ENCODE measurements at regions not wholly inside any gene's neighbourhood (a gene's known extent, or its start where the extent isn't known, plus 50 kb on each side); places are given as distances from the start of the nearest gene placed in this dataset.

DNA sequence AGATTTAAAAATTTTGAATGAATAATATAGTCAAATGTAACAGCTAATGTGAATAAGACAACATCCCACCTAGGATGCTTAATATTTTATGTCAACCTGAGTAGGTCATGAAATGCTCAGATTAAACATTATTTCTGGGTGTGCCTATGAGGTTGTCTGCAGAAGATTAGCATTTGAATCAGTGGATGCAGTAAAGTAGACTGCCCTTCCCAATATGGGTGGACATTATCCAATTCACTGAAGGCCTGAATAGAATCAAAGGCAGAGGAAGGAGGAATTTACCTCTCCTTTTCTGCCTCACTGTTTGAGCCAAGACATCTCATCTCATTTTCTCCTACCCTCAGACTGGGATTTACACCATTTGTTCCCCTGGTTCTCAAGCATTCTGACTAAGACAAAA is 1582.3 kb downstream of the EFNA5 start:
- no peak for TF ChIP-seq EZH2 (IDR thresholded peaks at IDR 0.05; ENCODE audit: low read length)
- TF ChIP-seq, protein P1, sequence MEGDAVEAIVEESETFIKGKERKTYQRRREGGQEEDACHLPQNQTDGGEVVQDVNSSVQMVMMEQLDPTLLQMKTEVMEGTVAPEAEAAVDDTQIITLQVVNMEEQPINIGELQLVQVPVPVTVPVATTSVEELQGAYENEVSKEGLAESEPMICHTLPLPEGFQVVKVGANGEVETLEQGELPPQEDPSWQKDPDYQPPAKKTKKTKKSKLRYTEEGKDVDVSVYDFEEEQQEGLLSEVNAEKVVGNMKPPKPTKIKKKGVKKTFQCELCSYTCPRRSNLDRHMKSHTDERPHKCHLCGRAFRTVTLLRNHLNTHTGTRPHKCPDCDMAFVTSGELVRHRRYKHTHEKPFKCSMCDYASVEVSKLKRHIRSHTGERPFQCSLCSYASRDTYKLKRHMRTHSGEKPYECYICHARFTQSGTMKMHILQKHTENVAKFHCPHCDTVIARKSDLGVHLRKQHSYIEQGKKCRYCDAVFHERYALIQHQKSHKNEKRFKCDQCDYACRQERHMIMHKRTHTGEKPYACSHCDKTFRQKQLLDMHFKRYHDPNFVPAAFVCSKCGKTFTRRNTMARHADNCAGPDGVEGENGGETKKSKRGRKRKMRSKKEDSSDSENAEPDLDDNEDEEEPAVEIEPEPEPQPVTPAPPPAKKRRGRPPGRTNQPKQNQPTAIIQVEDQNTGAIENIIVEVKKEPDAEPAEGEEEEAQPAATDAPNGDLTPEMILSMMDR (optimal IDR thresholded peaks at IDR 0.05 in 1 of 3, IDR thresholded peaks at IDR 0.05 in 1 of 3, conservative IDR thresholded peaks at IDR 0.05 in 1 of 3; ENCODE audit: extremely low read depth in 1 of 3, insufficient read depth in 2 of 3, low read length in 3 of 3) = no peak
- Histone ChIP-seq H3K9me3 (ENCODE audit: control insufficient read depth, low read depth, low read length) (no peaks in the 10 kb centered on the region), H2AFZ (ENCODE audit: control insufficient read depth, low read length) (no peak overlapping the region), H3K9ac (ENCODE audit: control insufficient read depth, extremely low read depth, insufficient read depth, low read length) (no peak overlapping the region), H3K27ac (ENCODE audit: control insufficient read depth, insufficient read depth, low read length) (no peak overlapping the region), H3K4me2 (ENCODE audit: control insufficient read depth, extremely low read depth, insufficient read depth, low read depth, low read length) (no peak overlapping the region), H3K4me3 (ENCODE audit: control insufficient read depth in 2 of 3, extremely low read depth in 1 of 3, insufficient read depth in 2 of 3, low read depth in 1 of 3, low read length in 3 of 3) (no peak overlapping the region), H4K20me1 (ENCODE audit: control insufficient read depth, extremely low read depth, insufficient read depth, low read length) (no peaks in the 10 kb centered on the region), H3K79me2 (ENCODE audit: control insufficient read depth, insufficient read depth, low read length) (no peaks in the 10 kb centered on the region), H3K36me3 (ENCODE audit: control insufficient read depth in 2 of 2, extremely low read depth in 1 of 2, insufficient read depth in 2 of 2, low read length in 2 of 2) (no peaks in the 10 kb centered on the region), H3K4me1 (ENCODE audit: control insufficient read depth, extremely low read depth, insufficient read depth, low read length) (no peaks in the 10 kb centered on the region), H3K9me1 (ENCODE audit: control insufficient read depth, extremely low read depth, insufficient read depth, low read length) (no peaks in the 10 kb centered on the region), H3K27me3 (ENCODE audit: control insufficient read depth, extremely low read depth, insufficient read depth, low read length) (no peaks in the 10 kb centered on the region)
- FAIRE-seq (no peak), DNase-seq (ENCODE audit: low read depth, low spot score) (no peak)
- dilution Hi-C loops (cut with MboI; ENCODE audit: extremely low pct_ligation_motif_present, low sequenced_read_pairs) = no loop called here

DNA sequence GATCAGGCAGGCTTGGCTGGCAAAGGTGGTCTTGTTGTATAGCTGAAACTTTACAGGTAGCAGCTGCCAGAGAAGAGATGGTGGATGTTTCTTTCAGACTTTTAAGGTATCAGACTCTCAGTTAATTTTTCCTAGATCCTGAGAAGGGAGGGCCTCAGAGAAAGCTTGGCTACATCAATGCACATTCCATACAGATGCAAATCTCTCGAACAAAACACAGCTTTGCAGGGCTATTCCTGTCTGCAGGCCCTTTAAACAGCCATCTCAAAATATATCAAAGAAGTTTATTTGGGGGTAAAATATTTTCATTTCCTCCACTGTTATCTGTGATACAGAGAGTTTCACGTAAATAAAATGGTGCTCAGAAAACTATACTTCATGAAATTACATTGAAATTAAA is 1584.4 kb downstream of the EFNA5 start:
- Histone ChIP-seq H3K9ac (ENCODE audit: control insufficient read depth, extremely low read depth, insufficient read depth, low read length) (no peak overlapping the region), H3K27ac (ENCODE audit: control insufficient read depth, insufficient read depth, low read length) (no peak overlapping the region), H4K20me1 (ENCODE audit: control insufficient read depth, extremely low read depth, insufficient read depth, low read length) (no peaks in the 10 kb centered on the region), H3K4me1 (ENCODE audit: control insufficient read depth, extremely low read depth, insufficient read depth, low read length) (no peaks in the 10 kb centered on the region), H3K4me2 (ENCODE audit: control insufficient read depth, extremely low read depth, insufficient read depth, low read depth, low read length) (no peak overlapping the region), H3K36me3 (ENCODE audit: control insufficient read depth in 2 of 2, extremely low read depth in 1 of 2, insufficient read depth in 2 of 2, low read length in 2 of 2) (no peaks in the 10 kb centered on the region), H3K9me1 (ENCODE audit: control insufficient read depth, extremely low read depth, insufficient read depth, low read length) (no peaks in the 10 kb centered on the region), H3K27me3 (ENCODE audit: control insufficient read depth, extremely low read depth, insufficient read depth, low read length) (no peaks in the 10 kb centered on the region), H3K79me2 (ENCODE audit: control insufficient read depth, insufficient read depth, low read length) (no peaks in the 10 kb centered on the region), H2AFZ (ENCODE audit: control insufficient read depth, low read length) (no peak overlapping the region), H3K9me3 (ENCODE audit: control insufficient read depth, low read depth, low read length) (no peaks in the 10 kb centered on the region), H3K4me3 (ENCODE audit: control insufficient read depth in 2 of 3, extremely low read depth in 1 of 3, insufficient read depth in 2 of 3, low read depth in 1 of 3, low read length in 3 of 3) (no peak overlapping the region)
- DNase-seq (ENCODE audit: low read depth, low spot score) (no peak), FAIRE-seq (no peak)
- TF ChIP-seq, protein P1 (optimal IDR thresholded peaks at IDR 0.05 in 1 of 3, IDR thresholded peaks at IDR 0.05 in 1 of 3, conservative IDR thresholded peaks at IDR 0.05 in 1 of 3; ENCODE audit: extremely low read depth in 1 of 3, insufficient read depth in 2 of 3, low read length in 3 of 3) = no peak
- no peak for TF ChIP-seq EZH2 (IDR thresholded peaks at IDR 0.05; ENCODE audit: low read length)
- dilution Hi-C loops (cut with MboI; ENCODE audit: extremely low pct_ligation_motif_present, low sequenced_read_pairs) = no loop called here
